K562 (cell line): ENCODE measurements at regions not wholly inside any gene's neighbourhood (a gene's known extent, or its start where the extent isn't known, plus 50 kb on each side); places are given as distances from the start of the nearest gene placed in this dataset.

Experiments used
- ATF4 ChIP-seq: fragments of 450-650 bp; formaldehyde crosslinking; IDR thresholded peaks from 2 replicates; pipeline ENCODE4 v1.4.0; 2022; ENCODE audit warnings: mild to moderate bottlenecking, moderate library complexity
- BCL6 ChIP-seq: fragments of 250-450 bp; sonication (Bioruptor Pico); IDR thresholded peaks from 2 replicates; pipeline ENCODE4 v1.4.0; 2020
- CXXC5 ChIP-seq: fragments of 250-450 bp; sonication (Bioruptor Pico); IDR thresholded peaks from 2 replicates; pipeline ENCODE4 v1.8.0; 2022; ENCODE audit warnings: inconsistent platforms, mild to moderate bottlenecking, moderate library complexity
- IRF1 ChIP-seq: sonication (generic); formaldehyde crosslinking; IDR thresholded peaks from 2 replicates; pipeline ENCODE4 v1.8.0; 2022; ENCODE audit warnings: missing genetic modification reagents, mild to moderate bottlenecking, borderline replicate concordance
- MTA2 ChIP-seq: fragments of 450-650 bp; IDR thresholded peaks from 2 replicates; pipeline ENCODE4 v1.6.1; 2016; ENCODE audit warnings: low read depth
- NCOA6 ChIP-seq: fragments of 450-650 bp; IDR thresholded peaks from 2 replicates; pipeline ENCODE4 v1.6.1; 2017; ENCODE audit warnings: mild to moderate bottlenecking
- ZNF507 ChIP-seq: conservative IDR thresholded peaks from 2 replicates; pipeline ENCODE4 v1.6.1; 2017; ENCODE audit warnings: missing genetic modification characterization, missing compliant biosample characterization
- ZNF512 ChIP-seq: IDR thresholded peaks from 2 replicates; pipeline ENCODE4 v1.6.1; 2016; ENCODE audit warnings: missing genetic modification characterization, missing compliant biosample characterization
- ZNF655 ChIP-seq: fragments of 250-450 bp; sonication (Bioruptor Pico); IDR thresholded peaks from 2 replicates; pipeline ENCODE4 v1.5.0; 2021

GRCh38 chr21:16891821-16892220 lies 621.0 kb upstream of the CXADR start (continued):
- TF ChIP-seq MTA2, result no peak
- no peak for TF ChIP-seq ATF4
- TF ChIP-seq ZNF655, result no peak
- no peak for TF ChIP-seq ZNF512
- no peak for TF ChIP-seq BCL6
- TF ChIP-seq NCOA6, result no peak
- no peak for TF ChIP-seq IRF1 (CRISPR knock-in tag)
- no peak for TF ChIP-seq ZNF507 (tag)
- no peak for TF ChIP-seq CXXC5 (CRISPR knock-in tag)
- TF ChIP-seq, all 486 proteins: peak for 0
